Activated naive CD8-positive, alpha-beta T cell treated with anti-CD3 and anti-CD28 coated beads for 36 hours (primary cell): ENCODE measurements at regions not wholly inside any gene's neighbourhood (a gene's known extent, or its start where the extent isn't known, plus 50 kb on each side); places are given as distances from the start of the nearest gene placed in this dataset.

Experiments
- DNase-seq: peaks from one replicate; pipeline ENCODE4 v3.0.0; 2021
- H3K27ac Mint-ChIP-seq: one replicate; pipeline ENCODE4 v1.8.0; 2022; ENCODE audit warnings: mild to moderate bottlenecking, moderate library complexity, mixed read lengths
- H3K27me3 Mint-ChIP-seq: one replicate; pipeline ENCODE4 v1.8.0; 2022; ENCODE audit warnings: mild to moderate bottlenecking, mixed read lengths
- H3K36me3 Mint-ChIP-seq: one replicate; pipeline ENCODE4 v1.8.0; 2021; ENCODE audit warnings: mild to moderate bottlenecking, mixed read lengths
- H3K4me1 Mint-ChIP-seq: one replicate; pipeline ENCODE4 v1.8.0; 2021; ENCODE audit warnings: mixed read lengths
- H3K4me3 Mint-ChIP-seq: one replicate; pipeline ENCODE4 v1.8.0; 2022; ENCODE audit warnings: mild to moderate bottlenecking, moderate library complexity, mixed read lengths
- H3K9me3 Mint-ChIP-seq: one replicate; pipeline ENCODE4 v1.8.0; 2022; ENCODE audit warnings: mixed read lengths

GRCh38 chr13:24066405-24067295 lies 93.9 kb upstream of the SPATA13 start:
- H3K27me3 Mint-ChIP-seq = no peaks in the 10 kb centered on the region
- no peak overlapping the region for H3K27ac Mint-ChIP-seq
- no peaks in the 10 kb centered on the region for H3K36me3 Mint-ChIP-seq
- DNase-seq = no peak
- H3K9me3 Mint-ChIP-seq = no peaks in the 10 kb centered on the region
- no peak overlapping the region for H3K4me3 Mint-ChIP-seq
- H3K4me1 Mint-ChIP-seq = peaks cover 25% of the 10 kb centered on the region

- Mint-ChIP-seq H3K4me1 (peaks cover 17% of the 10 kb centered on the region), H3K36me3 (no peaks in the 10 kb centered on the region), H3K27ac (no peak overlapping the region), H3K9me3 (no peaks in the 10 kb centered on the region), H3K4me3 (no peak overlapping the region), H3K27me3 (no peaks in the 10 kb centered on the region)
- DNase-seq = no peak
Measured at GRCh38 chr13:24068472-24068871, 92.0 kb upstream of the SPATA13 start.

- DNase-seq = no peak
- H3K27ac Mint-ChIP-seq = peak overlapping the region; percentile 20
- H3K36me3 Mint-ChIP-seq = no peaks in the 10 kb centered on the region
- H3K27me3 Mint-ChIP-seq = peaks cover under 1% of the 10 kb centered on the region
- H3K9me3 Mint-ChIP-seq = no peaks in the 10 kb centered on the region
- H3K4me1 Mint-ChIP-seq = no peaks in the 10 kb centered on the region
- H3K4me3 Mint-ChIP-seq = no peak overlapping the region
Measured at GRCh38 chr13:24071016-24071415, 89.5 kb upstream of the SPATA13 start.

GRCh38 chr13:24071423-24072075 lies 89.0 kb upstream of the SPATA13 start:
- H3K36me3 Mint-ChIP-seq = no peaks in the 10 kb centered on the region
- no peaks in the 10 kb centered on the region for H3K9me3 Mint-ChIP-seq
- no peak overlapping the region for H3K27ac Mint-ChIP-seq
- H3K4me3 Mint-ChIP-seq = no peak overlapping the region
- peaks cover 6% of the 10 kb centered on the region for H3K27me3 Mint-ChIP-seq
- no peaks in the 10 kb centered on the region for H3K4me1 Mint-ChIP-seq
- no peak for DNase-seq

GRCh38 chr13:24073657-24074056 lies 86.9 kb upstream of the SPATA13 start:
- DNase-seq = no peak
- H3K4me3 Mint-ChIP-seq = no peak overlapping the region
- H3K9me3 Mint-ChIP-seq = no peaks in the 10 kb centered on the region
- no peak overlapping the region for H3K27ac Mint-ChIP-seq
- H3K36me3 Mint-ChIP-seq = no peaks in the 10 kb centered on the region
- no peaks in the 10 kb centered on the region for H3K4me1 Mint-ChIP-seq
- peaks cover 7% of the 10 kb centered on the region for H3K27me3 Mint-ChIP-seq

- Mint-ChIP-seq H3K9me3 (no peaks in the 10 kb centered on the region), H3K27ac (no peak overlapping the region), H3K27me3 (peaks cover 7% of the 10 kb centered on the region), H3K36me3 (no peaks in the 10 kb centered on the region), H3K4me1 (no peaks in the 10 kb centered on the region), H3K4me3 (no peak overlapping the region)
- DNase-seq = no peak
Measured at GRCh38 chr13:24074678-24075077, 85.8 kb upstream of the SPATA13 start.

GRCh38 chr13:24075137-24075975 lies 85.2 kb upstream of the SPATA13 start:
- Mint-ChIP-seq H3K4me1 (no peaks in the 10 kb centered on the region), H3K27ac (no peak overlapping the region), H3K4me3 (no peak overlapping the region), H3K9me3 (no peaks in the 10 kb centered on the region), H3K27me3 (peaks cover 7% of the 10 kb centered on the region), H3K36me3 (no peaks in the 10 kb centered on the region)
- no peak for DNase-seq

GRCh38 chr13:24076109-24076508 lies 84.4 kb upstream of the SPATA13 start:
- no peak for DNase-seq
- H3K9me3 Mint-ChIP-seq = no peaks in the 10 kb centered on the region
- H3K4me1 Mint-ChIP-seq = no peaks in the 10 kb centered on the region
- H3K36me3 Mint-ChIP-seq = no peaks in the 10 kb centered on the region
- H3K4me3 Mint-ChIP-seq = no peak overlapping the region
- H3K27me3 Mint-ChIP-seq = peaks cover 7% of the 10 kb centered on the region
- no peak overlapping the region for H3K27ac Mint-ChIP-seq

- no peak overlapping the region for H3K27ac Mint-ChIP-seq
- H3K4me3 Mint-ChIP-seq = no peak overlapping the region
- DNase-seq = no peak
- H3K9me3 Mint-ChIP-seq = no peaks in the 10 kb centered on the region
- peaks cover 7% of the 10 kb centered on the region for H3K27me3 Mint-ChIP-seq
- no peaks in the 10 kb centered on the region for H3K36me3 Mint-ChIP-seq
- no peaks in the 10 kb centered on the region for H3K4me1 Mint-ChIP-seq
Measured at GRCh38 chr13:24076636-24077035, 83.9 kb upstream of the SPATA13 start.

- H3K27me3 Mint-ChIP-seq = peaks cover 11% of the 10 kb centered on the region
- no peaks in the 10 kb centered on the region for H3K9me3 Mint-ChIP-seq
- H3K36me3 Mint-ChIP-seq = no peaks in the 10 kb centered on the region
- no peak for DNase-seq
- no peak overlapping the region for H3K4me3 Mint-ChIP-seq
- H3K4me1 Mint-ChIP-seq = no peaks in the 10 kb centered on the region
- no peak overlapping the region for H3K27ac Mint-ChIP-seq
Measured at GRCh38 chr13:24080134-24080533, 80.4 kb upstream of the SPATA13 start.

- Mint-ChIP-seq H3K9me3 (no peaks in the 10 kb centered on the region), H3K4me3 (no peak overlapping the region), H3K36me3 (no peaks in the 10 kb centered on the region), H3K27ac (no peak overlapping the region), H3K4me1 (no peaks in the 10 kb centered on the region), H3K27me3 (peaks cover 6% of the 10 kb centered on the region)
- no peak for DNase-seq
Measured at GRCh38 chr13:24081387-24081786, 79.1 kb upstream of the SPATA13 start.

GRCh38 chr13:24083141-24083540 lies 77.4 kb upstream of the SPATA13 start:
- Mint-ChIP-seq H3K27me3 (peaks cover 3% of the 10 kb centered on the region), H3K4me1 (no peaks in the 10 kb centered on the region), H3K4me3 (no peak overlapping the region), H3K36me3 (no peaks in the 10 kb centered on the region), H3K9me3 (no peaks in the 10 kb centered on the region), H3K27ac (no peak overlapping the region)
- no peak for DNase-seq

GRCh38 chr13:24083722-24084421 lies 76.6 kb upstream of the SPATA13 start:
- no peaks in the 10 kb centered on the region for H3K36me3 Mint-ChIP-seq
- no peaks in the 10 kb centered on the region for H3K9me3 Mint-ChIP-seq
- DNase-seq = no peak
- H3K27ac Mint-ChIP-seq = no peak overlapping the region
- peaks cover 3% of the 10 kb centered on the region for H3K27me3 Mint-ChIP-seq
- no peak overlapping the region for H3K4me3 Mint-ChIP-seq
- H3K4me1 Mint-ChIP-seq = no peaks in the 10 kb centered on the region

- Mint-ChIP-seq H3K27me3 (peaks cover 3% of the 10 kb centered on the region), H3K9me3 (no peaks in the 10 kb centered on the region), H3K4me3 (no peak overlapping the region), H3K4me1 (peaks cover 1% of the 10 kb centered on the region), H3K36me3 (no peaks in the 10 kb centered on the region), H3K27ac (no peak overlapping the region)
- no peak for DNase-seq
Measured at GRCh38 chr13:24085662-24086061, 74.9 kb upstream of the SPATA13 start.

- peaks cover 3% of the 10 kb centered on the region for H3K27me3 Mint-ChIP-seq
- no peak overlapping the region for H3K4me3 Mint-ChIP-seq
- no peaks in the 10 kb centered on the region for H3K9me3 Mint-ChIP-seq
- H3K36me3 Mint-ChIP-seq = no peaks in the 10 kb centered on the region
- DNase-seq = no peak
- H3K4me1 Mint-ChIP-seq = peaks cover 5% of the 10 kb centered on the region
- no peak overlapping the region for H3K27ac Mint-ChIP-seq
Measured at GRCh38 chr13:24086642-24087041, 73.9 kb upstream of the SPATA13 start.
